OCI-LY7 (cell line): ENCODE measurements at regions not wholly inside any gene's neighbourhood (a gene's known extent, or its start where the extent isn't known, plus 50 kb on each side); places are given as distances from the start of the nearest gene placed in this dataset.

Experiments
- CTCF ChIP-seq: fragments of 200-600 bp; sonication (generic); conservative IDR thresholded peaks from 2 replicates; pipeline ENCODE4 v1.5.1; 2014; ENCODE audit warnings: mild to moderate bottlenecking, antibody characterized with exemption, low read length, moderate library complexity, mixed read lengths
- EZH2phosphoT487 ChIP-seq: fragments of 200-600 bp; sonication (generic); IDR thresholded peaks from 2 replicates; pipeline ENCODE4 v1.6.1; 2018; ENCODE audit warnings: low read depth, borderline replicate concordance, mild to moderate bottlenecking, mixed run types, antibody characterized with exemption, low read length, moderate library complexity, mixed read lengths

DNA sequence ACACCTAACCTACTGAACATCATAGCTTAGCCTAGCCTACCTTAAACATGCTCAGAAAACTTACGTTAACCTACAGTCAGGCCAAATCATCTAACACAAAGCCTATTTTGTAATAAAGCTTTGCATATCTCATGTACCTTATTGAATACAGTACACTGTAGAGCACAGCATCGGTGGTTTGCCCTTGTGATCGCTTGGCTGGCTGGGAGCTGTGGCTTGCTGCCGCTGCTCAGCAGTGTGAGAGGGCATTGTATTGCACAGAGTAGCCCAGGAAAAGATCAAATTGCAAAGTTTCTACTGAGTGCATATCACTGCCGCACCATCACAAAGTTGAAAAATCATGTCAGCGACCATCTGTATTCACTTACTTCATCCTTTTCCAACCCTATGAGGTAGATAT, 62.3 kb upstream of the NCK2 start:
- TF ChIP-seq CTCF (no peak), EZH2phosphoT487 (no peak)
